ENCODE measurements at regions not wholly inside any gene's neighbourhood (a gene's known extent, or its start where the extent isn't known, plus 50 kb on each side); places are given as distances from the start of the nearest gene placed in this dataset.

GRCh38 chr1:229786974-229787610, 161.0 kb downstream of the URB2 start:
- DNase-seq (ENCODE audit: low read depth) = peak; percentile 6
- H3K4me3 ChIP-seq (ENCODE audit: low read depth, low read length) = no peak overlapping the region
- TF ChIP-seq, protein P1, sequence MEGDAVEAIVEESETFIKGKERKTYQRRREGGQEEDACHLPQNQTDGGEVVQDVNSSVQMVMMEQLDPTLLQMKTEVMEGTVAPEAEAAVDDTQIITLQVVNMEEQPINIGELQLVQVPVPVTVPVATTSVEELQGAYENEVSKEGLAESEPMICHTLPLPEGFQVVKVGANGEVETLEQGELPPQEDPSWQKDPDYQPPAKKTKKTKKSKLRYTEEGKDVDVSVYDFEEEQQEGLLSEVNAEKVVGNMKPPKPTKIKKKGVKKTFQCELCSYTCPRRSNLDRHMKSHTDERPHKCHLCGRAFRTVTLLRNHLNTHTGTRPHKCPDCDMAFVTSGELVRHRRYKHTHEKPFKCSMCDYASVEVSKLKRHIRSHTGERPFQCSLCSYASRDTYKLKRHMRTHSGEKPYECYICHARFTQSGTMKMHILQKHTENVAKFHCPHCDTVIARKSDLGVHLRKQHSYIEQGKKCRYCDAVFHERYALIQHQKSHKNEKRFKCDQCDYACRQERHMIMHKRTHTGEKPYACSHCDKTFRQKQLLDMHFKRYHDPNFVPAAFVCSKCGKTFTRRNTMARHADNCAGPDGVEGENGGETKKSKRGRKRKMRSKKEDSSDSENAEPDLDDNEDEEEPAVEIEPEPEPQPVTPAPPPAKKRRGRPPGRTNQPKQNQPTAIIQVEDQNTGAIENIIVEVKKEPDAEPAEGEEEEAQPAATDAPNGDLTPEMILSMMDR (IDR thresholded peaks at IDR 0.05; ENCODE audit: low read depth, low read length, missing control alignments) = no peak
- in situ Hi-C loops (cut with HindIII; ENCODE audit: low sequenced_read_pairs) = no loop called here

DNA sequence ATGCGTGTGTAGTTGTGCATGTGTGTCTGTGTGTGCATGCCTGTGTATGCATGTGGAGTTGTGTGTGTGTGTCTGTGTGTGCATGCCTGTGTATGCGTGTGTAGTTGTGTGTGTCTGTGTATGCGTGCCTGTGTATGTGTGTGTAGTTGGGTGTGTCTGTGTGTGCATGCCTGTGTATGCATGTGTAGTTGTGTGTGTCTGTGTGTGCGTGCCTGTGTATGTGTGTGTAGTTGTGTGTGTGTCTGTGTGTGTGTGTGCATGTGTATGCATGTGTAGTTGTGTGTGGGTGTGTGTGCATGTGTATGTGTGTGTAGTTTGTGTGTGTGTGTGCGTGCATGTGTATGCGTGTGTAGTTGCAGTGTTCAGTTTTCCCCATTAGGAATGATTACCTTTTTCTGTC, 162.0 kb downstream of the URB2 start:
- TF ChIP-seq, protein P1 (IDR thresholded peaks at IDR 0.05; ENCODE audit: low read depth, low read length, missing control alignments) = no peak
- no peak overlapping the region for H3K4me3 ChIP-seq (ENCODE audit: low read depth, low read length)
- DNase-seq (ENCODE audit: low read depth) = no peak
- in situ Hi-C loops (cut with HindIII; ENCODE audit: low sequenced_read_pairs) = no loop called here

DNA sequence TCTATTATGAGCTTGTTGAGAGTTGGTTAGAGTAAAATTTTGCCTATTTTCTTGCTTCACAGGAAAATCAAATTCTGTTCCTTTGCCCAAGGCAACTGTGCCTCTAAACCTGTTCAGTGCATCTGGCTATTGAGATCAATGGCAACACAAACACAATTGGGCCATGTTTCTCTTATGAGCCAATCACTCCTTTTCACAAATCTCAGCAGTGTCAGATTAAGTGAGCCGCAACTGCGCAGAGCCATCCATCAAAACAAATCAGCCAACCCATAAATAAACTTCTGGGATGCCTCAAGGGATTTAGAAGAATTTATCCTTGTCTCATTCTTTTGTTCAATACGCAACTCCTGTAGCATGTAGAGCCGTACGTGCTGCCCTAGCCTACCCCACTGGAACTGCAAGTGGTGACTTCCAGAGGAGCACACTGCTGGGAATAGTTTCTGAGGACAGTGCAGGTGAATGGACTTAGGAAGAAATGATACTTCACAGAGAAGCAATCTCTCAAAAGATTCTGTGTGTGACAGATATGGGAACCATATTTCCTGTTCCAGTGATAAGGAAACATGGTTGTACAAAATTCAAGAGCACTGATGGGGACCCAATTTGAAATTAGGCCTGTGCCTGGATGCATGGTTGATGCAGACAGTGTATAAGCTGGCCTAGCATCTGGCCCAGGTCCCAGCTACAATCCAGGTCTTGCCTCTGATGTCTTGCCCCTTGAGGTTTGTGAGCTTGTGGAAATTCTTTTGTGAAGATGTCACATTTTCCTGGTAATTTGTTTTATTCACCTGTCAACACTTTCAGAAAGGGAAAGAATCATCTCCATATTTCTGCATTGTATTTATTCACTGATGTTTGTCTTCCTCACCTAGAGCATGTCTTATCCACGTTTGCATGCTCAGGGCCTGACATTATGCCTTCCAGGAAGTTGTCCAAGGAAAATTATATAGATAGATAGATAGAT, 166.2 kb downstream of the URB2 start:
- H3K4me3 ChIP-seq (ENCODE audit: low read depth, low read length) = no peak overlapping the region
- no peak for DNase-seq (ENCODE audit: low read depth)
- in situ Hi-C loops (cut with HindIII; ENCODE audit: low sequenced_read_pairs) = no loop called here
- TF ChIP-seq, protein P1 (IDR thresholded peaks at IDR 0.05; ENCODE audit: low read depth, low read length, missing control alignments) = no peak

- in situ Hi-C loops (cut with HindIII; ENCODE audit: low sequenced_read_pairs) = no loop called here
- no peak overlapping the region for H3K4me3 ChIP-seq (ENCODE audit: low read depth, low read length)
- TF ChIP-seq, protein P1 (IDR thresholded peaks at IDR 0.05; ENCODE audit: low read depth, low read length, missing control alignments) = no peak
- DNase-seq (ENCODE audit: low read depth) = no peak
Measured at GRCh38 chr1:229793488-229793887, 167.4 kb downstream of the URB2 start.

- in situ Hi-C loops (cut with HindIII; ENCODE audit: low sequenced_read_pairs) = no loop called here
- DNase-seq (ENCODE audit: low read depth) = no peak
- no peak overlapping the region for H3K4me3 ChIP-seq (ENCODE audit: low read depth, low read length)
- TF ChIP-seq, protein P1 (IDR thresholded peaks at IDR 0.05; ENCODE audit: low read depth, low read length, missing control alignments) = no peak
Measured at GRCh38 chr1:229798558-229798957, 172.5 kb downstream of the URB2 start.

DNA sequence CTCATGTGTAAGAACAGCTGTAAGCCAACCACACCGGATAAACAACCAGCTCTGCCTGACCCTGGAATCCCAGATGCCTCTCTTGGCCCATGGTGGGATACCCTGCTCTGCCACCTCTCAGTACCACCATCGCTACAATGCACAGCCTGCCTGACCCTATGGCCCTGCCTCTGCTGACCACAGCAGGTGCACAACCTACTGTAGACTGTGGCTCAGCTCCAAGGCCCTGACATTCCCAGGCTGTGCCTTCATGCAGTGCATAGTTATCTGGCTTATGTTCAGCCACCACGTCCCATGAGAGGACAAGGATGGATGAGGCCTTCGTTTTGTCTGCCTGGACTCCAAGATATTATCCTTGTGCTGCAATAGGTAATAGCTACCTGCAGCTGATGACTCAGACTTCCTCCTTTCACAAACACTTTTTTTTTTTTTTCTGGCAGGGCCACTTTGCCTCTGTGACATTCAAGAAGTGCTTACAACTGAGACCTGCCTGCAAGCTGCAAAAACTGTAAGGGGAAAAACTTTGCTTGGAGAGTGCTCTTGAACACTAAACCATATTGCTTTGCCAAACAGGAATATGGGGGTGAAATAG, 177.7 kb downstream of the URB2 start:
- TF ChIP-seq, protein P1 (IDR thresholded peaks at IDR 0.05; ENCODE audit: low read depth, low read length, missing control alignments) = no peak
- in situ Hi-C loops (cut with HindIII; ENCODE audit: low sequenced_read_pairs) = no loop called here
- no peak overlapping the region for H3K4me3 ChIP-seq (ENCODE audit: low read depth, low read length)
- no peak for DNase-seq (ENCODE audit: low read depth)
